HepG2 (cell line): ENCODE measurements at regions not wholly inside any gene's neighbourhood (a gene's known extent, or its start where the extent isn't known, plus 50 kb on each side); places are given as distances from the start of the nearest gene placed in this dataset.
A peak's percentile ranks its signal among the peaks of the same experiment; 100 is the strongest.

Experiments used
- ARNTL ChIP-seq: sonication (generic); formaldehyde crosslinking; IDR thresholded peaks from 2 replicates; pipeline ENCODE4 v1.4.0; 2020; ENCODE audit warnings: mild to moderate bottlenecking, missing genetic modification reagents
- ATF1 ChIP-seq: IDR thresholded peaks from 2 replicates; pipeline ENCODE4 v1.6.1; 2016; ENCODE audit warnings: mild to moderate bottlenecking, control low read depth
- CEBPB ChIP-seq: IDR thresholded peaks from 2 replicates; pipeline ENCODE4 v1.6.1; 2011; ENCODE audit warnings: low read depth, low read length, improper control_type of control experiment, borderline replicate concordance
- GPN1 ChIP-seq: sonication (generic); formaldehyde crosslinking; IDR thresholded peaks from 2 replicates; pipeline ENCODE4 v1.5.1; 2020; ENCODE audit warnings: missing genetic modification reagents, borderline replicate concordance
- KDM2A ChIP-seq: sonication (generic); formaldehyde crosslinking; IDR thresholded peaks from 2 replicates; pipeline ENCODE4 v1.4.0; 2020; ENCODE audit warnings: low read depth, missing genetic modification reagents, borderline replicate concordance
- MAZ ChIP-seq, 2 experiments: sonication (generic) in 1 of 2; formaldehyde crosslinking in 1 of 2; IDR thresholded peaks; 2 replicates each; pipeline versions ENCODE4 v1.5.0 to v1.6.1; 2012 to 2020; ENCODE audit warnings: low read depth in 2 of 2, mild to moderate bottlenecking in 2 of 2, borderline replicate concordance in 1 of 2, improper control_type of control experiment in 1 of 2, low read length in 1 of 2, missing genetic modification reagents in 1 of 2, moderate library complexity in 1 of 2
- MEF2D ChIP-seq: sonication (generic); formaldehyde crosslinking; IDR thresholded peaks from 2 replicates; pipeline ENCODE4 v1.5.1; 2020; ENCODE audit warnings: mild to moderate bottlenecking, missing genetic modification reagents
- MTF1 ChIP-seq: sonication (generic); formaldehyde crosslinking; IDR thresholded peaks from 2 replicates; pipeline ENCODE4 v1.5.0; 2020; ENCODE audit warnings: missing genetic modification reagents
- NFKBIZ ChIP-seq: IDR thresholded peaks from 2 replicates; pipeline ENCODE4 v1.6.1; 2018; ENCODE audit warnings: missing genetic modification reagents, missing compliant biosample characterization
- NR3C1 ChIP-seq: sonication (generic); formaldehyde crosslinking; IDR thresholded peaks from 2 replicates; pipeline ENCODE4 v1.4.0; 2020; ENCODE audit warnings: missing genetic modification reagents
- SATB2 ChIP-seq: sonication (generic); formaldehyde crosslinking; IDR thresholded peaks from 2 replicates; pipeline ENCODE4 v1.5.0; 2020; ENCODE audit warnings: missing genetic modification reagents
- SP4 ChIP-seq: sonication (generic); formaldehyde crosslinking; IDR thresholded peaks from 2 replicates; pipeline ENCODE4 v1.8.1; 2023; ENCODE audit warnings: mild to moderate bottlenecking, missing genetic modification reagents
- TBX3 ChIP-seq: fragments of 450-650 bp; IDR thresholded peaks from 2 replicates; pipeline ENCODE4 v1.6.1; 2017; ENCODE audit warnings: antibody characterized with exemption, mild to moderate bottlenecking, inconsistent platforms, borderline replicate concordance
- ZNF253 ChIP-seq: sonication (generic); formaldehyde crosslinking; IDR thresholded peaks from 2 replicates; pipeline ENCODE4 v1.8.0; 2022; ENCODE audit warnings: mild to moderate bottlenecking, missing genetic modification reagents, borderline replicate concordance
- ZNF496 ChIP-seq: sonication (generic); formaldehyde crosslinking; IDR thresholded peaks from 2 replicates; pipeline ENCODE4 v1.8.1; 2023; ENCODE audit warnings: mild to moderate bottlenecking, moderate library complexity, missing genetic modification reagents; ENCODE audit not compliant: insufficient replicate concordance
- ZNF607 ChIP-seq: sonication (generic); formaldehyde crosslinking; IDR thresholded peaks from 2 replicates; pipeline ENCODE4 v1.5.1; 2020; ENCODE audit warnings: missing genetic modification reagents, mild to moderate bottlenecking, borderline replicate concordance
- ZNF614 ChIP-seq: IDR thresholded peaks from 2 replicates; pipeline ENCODE4 v1.6.1; 2018; ENCODE audit warnings: missing biosample characterization, missing genetic modification reagents, inconsistent platforms, borderline replicate concordance
- ZNF674 ChIP-seq: sonication (generic); formaldehyde crosslinking; IDR thresholded peaks from 2 replicates; pipeline ENCODE4 v1.5.0; 2020; ENCODE audit warnings: low read depth, mild to moderate bottlenecking, missing genetic modification reagents
- ZSCAN29 ChIP-seq: sonication (generic); formaldehyde crosslinking; conservative IDR thresholded peaks from 2 replicates; pipeline ENCODE4 v1.4.0; 2020; ENCODE audit warnings: mild to moderate bottlenecking, missing genetic modification reagents
- TF ChIP-seq, protein P1 (sequence below): sonication (generic); formaldehyde crosslinking; IDR thresholded peaks from 2 replicates; pipeline ENCODE4 v1.4.0; 2020; ENCODE audit warnings: missing genetic modification reagents
- TF ChIP-seq, protein P2 (sequence below): sonication (generic); formaldehyde crosslinking; IDR thresholded peaks from 2 replicates; pipeline ENCODE4 v1.4.0; 2020; ENCODE audit warnings: low read depth, mild to moderate bottlenecking, missing genetic modification reagents

DNA sequence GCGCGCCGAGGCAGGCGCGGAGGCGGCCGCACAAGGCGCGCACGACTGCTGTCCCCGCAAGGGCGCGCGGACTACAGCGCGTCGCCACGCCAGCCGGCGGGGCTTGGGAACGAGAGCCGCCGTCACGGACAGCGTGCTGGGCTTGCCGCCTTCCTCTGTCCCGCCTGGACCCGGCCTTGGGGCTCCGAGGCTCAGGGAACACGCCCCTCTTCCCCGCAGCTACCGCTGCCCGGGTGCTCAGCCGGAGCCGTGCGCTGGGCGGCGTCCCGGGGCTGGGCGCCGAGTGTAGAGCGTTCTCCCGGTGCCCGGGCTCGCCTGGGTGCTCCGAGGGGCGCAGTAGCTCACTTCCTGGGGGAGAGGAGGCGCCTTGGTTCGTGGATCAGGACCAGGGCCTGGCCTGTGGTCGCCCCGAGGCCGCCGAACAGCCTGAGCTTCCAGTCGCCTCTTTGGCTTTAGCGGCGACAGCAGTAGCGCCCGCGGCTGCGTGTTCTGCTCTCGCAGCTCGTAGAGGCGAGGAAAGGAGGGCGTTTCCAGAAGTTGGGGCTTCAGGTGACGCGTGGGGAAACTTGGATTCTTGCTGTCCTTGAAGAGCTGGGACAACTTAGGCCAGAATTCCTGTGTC lies 226.7 kb upstream of the C2CD4B start (continued):
- no peak for TF ChIP-seq ZNF496 (CRISPR knock-in tag)
- no peak for TF ChIP-seq CEBPB
- no peak for TF ChIP-seq NR3C1 (CRISPR knock-in tag)
- no peak for TF ChIP-seq SP4 (CRISPR knock-in tag)
- TF ChIP-seq ATF1: no peak
- TF ChIP-seq ZNF614 (CRISPR knock-in tag): peak; percentile 54; the same call in 1 of the 2 replicates
- TF ChIP-seq SATB2 (CRISPR knock-in tag): no peak
- TF ChIP-seq, protein P1, sequence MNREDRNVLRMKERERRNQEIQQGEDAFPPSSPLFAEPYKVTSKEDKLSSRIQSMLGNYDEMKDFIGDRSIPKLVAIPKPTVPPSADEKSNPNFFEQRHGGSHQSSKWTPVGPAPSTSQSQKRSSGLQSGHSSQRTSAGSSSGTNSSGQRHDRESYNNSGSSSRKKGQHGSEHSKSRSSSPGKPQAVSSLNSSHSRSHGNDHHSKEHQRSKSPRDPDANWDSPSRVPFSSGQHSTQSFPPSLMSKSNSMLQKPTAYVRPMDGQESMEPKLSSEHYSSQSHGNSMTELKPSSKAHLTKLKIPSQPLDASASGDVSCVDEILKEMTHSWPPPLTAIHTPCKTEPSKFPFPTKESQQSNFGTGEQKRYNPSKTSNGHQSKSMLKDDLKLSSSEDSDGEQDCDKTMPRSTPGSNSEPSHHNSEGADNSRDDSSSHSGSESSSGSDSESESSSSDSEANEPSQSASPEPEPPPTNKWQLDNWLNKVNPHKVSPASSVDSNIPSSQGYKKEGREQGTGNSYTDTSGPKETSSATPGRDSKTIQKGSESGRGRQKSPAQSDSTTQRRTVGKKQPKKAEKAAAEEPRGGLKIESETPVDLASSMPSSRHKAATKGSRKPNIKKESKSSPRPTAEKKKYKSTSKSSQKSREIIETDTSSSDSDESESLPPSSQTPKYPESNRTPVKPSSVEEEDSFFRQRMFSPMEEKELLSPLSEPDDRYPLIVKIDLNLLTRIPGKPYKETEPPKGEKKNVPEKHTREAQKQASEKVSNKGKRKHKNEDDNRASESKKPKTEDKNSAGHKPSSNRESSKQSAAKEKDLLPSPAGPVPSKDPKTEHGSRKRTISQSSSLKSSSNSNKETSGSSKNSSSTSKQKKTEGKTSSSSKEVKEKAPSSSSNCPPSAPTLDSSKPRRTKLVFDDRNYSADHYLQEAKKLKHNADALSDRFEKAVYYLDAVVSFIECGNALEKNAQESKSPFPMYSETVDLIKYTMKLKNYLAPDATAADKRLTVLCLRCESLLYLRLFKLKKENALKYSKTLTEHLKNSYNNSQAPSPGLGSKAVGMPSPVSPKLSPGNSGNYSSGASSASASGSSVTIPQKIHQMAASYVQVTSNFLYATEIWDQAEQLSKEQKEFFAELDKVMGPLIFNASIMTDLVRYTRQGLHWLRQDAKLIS (CRISPR knock-in tag): no peak
- TF ChIP-seq, protein P2, sequence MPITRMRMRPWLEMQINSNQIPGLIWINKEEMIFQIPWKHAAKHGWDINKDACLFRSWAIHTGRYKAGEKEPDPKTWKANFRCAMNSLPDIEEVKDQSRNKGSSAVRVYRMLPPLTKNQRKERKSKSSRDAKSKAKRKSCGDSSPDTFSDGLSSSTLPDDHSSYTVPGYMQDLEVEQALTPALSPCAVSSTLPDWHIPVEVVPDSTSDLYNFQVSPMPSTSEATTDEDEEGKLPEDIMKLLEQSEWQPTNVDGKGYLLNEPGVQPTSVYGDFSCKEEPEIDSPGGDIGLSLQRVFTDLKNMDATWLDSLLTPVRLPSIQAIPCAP (CRISPR knock-in tag): no peak
- peak; percentile 73 for TF ChIP-seq KDM2A (CRISPR knock-in tag)
- TF ChIP-seq ZNF607 (CRISPR knock-in tag): peak; percentile 68; the same call in 1 of the 2 replicates
- no peak for TF ChIP-seq TBX3
- TF ChIP-seq ZSCAN29 (CRISPR knock-in tag): no peak
- no peak for TF ChIP-seq MAZ (IDR thresholded peaks at IDR 0.05; ENCODE audit: borderline replicate concordance, low read depth, low read length)
- TF ChIP-seq MAZ (CRISPR knock-in tag; IDR thresholded peaks at IDR 0.05; ENCODE audit: low read depth): peak; percentile 84
- 0 out of 2 replicates have a peak, but pooled peaks have one; percentile 30 for TF ChIP-seq MEF2D (CRISPR knock-in tag)
- TF ChIP-seq ARNTL: no peak
- no peak for TF ChIP-seq GPN1 (CRISPR knock-in tag)
- TF ChIP-seq ZNF674: peak; percentile 91; the same call in 1 of the 2 replicates
- TF ChIP-seq ZNF253: no peak
- 0 out of 2 replicates have a peak, but pooled peaks have one; percentile 31 for TF ChIP-seq NFKBIZ (CRISPR knock-in tag)
- TF ChIP-seq MTF1 (CRISPR knock-in tag): no peak
